ENCODE measurements at regions not wholly inside any gene's neighbourhood (a gene's known extent, or its start where the extent isn't known, plus 50 kb on each side); places are given as distances from the start of the nearest gene placed in this dataset.
A peak's percentile ranks its signal among the peaks of the same experiment; 100 is the strongest.

GRCh38 chr6:40936818-40937251 lies 102.2 kb downstream of the UNC5CL start:
- DNase-seq: no peak

GRCh38 chr6:40933864-40934263 lies 105.2 kb downstream of the UNC5CL start:
- DNase-seq: no peak

- DNase-seq: no peak
Observed at GRCh38 chr6:40932953-40933352, 106.1 kb downstream of the UNC5CL start.

- no peak for DNase-seq
Observed at GRCh38 chr6:40932366-40932765, 106.7 kb downstream of the UNC5CL start.

- DNase-seq: no peak
Observed at GRCh38 chr6:40931931-40932330, 107.1 kb downstream of the UNC5CL start.

GRCh38 chr6:40930555-40930954 lies 108.5 kb downstream of the UNC5CL start:
- no peak for DNase-seq

GRCh38 chr6:40930045-40930444 lies 109.0 kb downstream of the UNC5CL start:
- no peak for DNase-seq

GRCh38 chr6:40929176-40929575 lies 109.8 kb downstream of the UNC5CL start:
- DNase-seq: no peak

- DNase-seq: no peak
Observed at GRCh38 chr6:40928763-40929162, 110.3 kb downstream of the UNC5CL start.

- DNase-seq: no peak
Observed at GRCh38 chr6:40928307-40928706, 110.7 kb downstream of the UNC5CL start.

GRCh38 chr6:40925341-40925740 lies 113.7 kb downstream of the UNC5CL start:
- no peak for DNase-seq

GRCh38 chr6:40924839-40925238 lies 114.2 kb downstream of the UNC5CL start:
- DNase-seq: no peak

- no peak for DNase-seq
Observed at GRCh38 chr6:40923880-40924279, 115.1 kb downstream of the UNC5CL start.

GRCh38 chr6:40923326-40923725 lies 115.7 kb downstream of the UNC5CL start:
- DNase-seq: no peak

- no peak for DNase-seq
Observed at GRCh38 chr6:40922281-40922680, 116.7 kb downstream of the UNC5CL start.

GRCh38 chr6:40918040-40918651 lies 120.9 kb downstream of the UNC5CL start:
- DNase-seq: no peak

- no peak for DNase-seq
Observed at GRCh38 chr6:40917603-40918002, 121.4 kb downstream of the UNC5CL start.

GRCh38 chr6:40916845-40917244 lies 122.2 kb downstream of the UNC5CL start:
- no peak for DNase-seq

- no peak for DNase-seq
Observed at GRCh38 chr6:40915165-40915564, 123.9 kb downstream of the UNC5CL start.

- DNase-seq: no peak
Observed at GRCh38 chr6:40914005-40914404, 125.0 kb downstream of the UNC5CL start.

GRCh38 chr6:40912158-40912946 lies 126.7 kb downstream of the UNC5CL start:
- peak; percentile 14 for DNase-seq

- DNase-seq: no peak
Observed at GRCh38 chr6:40910260-40910893, 128.6 kb downstream of the UNC5CL start.

GRCh38 chr6:40909811-40910210 lies 129.2 kb downstream of the UNC5CL start:
- no peak for DNase-seq

GRCh38 chr6:40907198-40907701 lies 131.8 kb downstream of the UNC5CL start:
- DNase-seq: peak; percentile 12
